OCI-LY3 (cell line): ENCODE measurements at regions not wholly inside any gene's neighbourhood (a gene's known extent, or its start where the extent isn't known, plus 50 kb on each side); places are given as distances from the start of the nearest gene placed in this dataset.

Experiments used
- CTCF ChIP-seq: fragments of 200-600, 300-600 bp; sonication (generic); IDR thresholded peaks from 2 replicates; pipeline ENCODE4 v1.5.1; 2014; ENCODE audit warnings: antibody characterized with exemption, low read length, low read depth
- EZH2phosphoT487 ChIP-seq: fragments of 200-600 bp; shearing (Covaris generic); IDR thresholded peaks from 2 replicates; pipeline ENCODE4 v1.6.1; 2018; ENCODE audit warnings: antibody characterized with exemption, mixed run types, low read depth

GRCh38 chr11:106523171-106523570 is 445.7 kb downstream of the AASDHPPT start:
- TF ChIP-seq CTCF (no peak), EZH2phosphoT487 (no peak)
